GM21360 (cell line): ENCODE measurements at regions not wholly inside any gene's neighbourhood (a gene's known extent, or its start where the extent isn't known, plus 50 kb on each side); places are given as distances from the start of the nearest gene placed in this dataset.

Experiments
- ATAC-seq: cut with Tn5 transposase; IDR thresholded peaks from one replicate; pipeline ENCODE4 v1.9.1; 2021; ENCODE audit warnings: mild to moderate bottlenecking, moderate library complexity; ENCODE audit not compliant: unreplicated experiment

DNA sequence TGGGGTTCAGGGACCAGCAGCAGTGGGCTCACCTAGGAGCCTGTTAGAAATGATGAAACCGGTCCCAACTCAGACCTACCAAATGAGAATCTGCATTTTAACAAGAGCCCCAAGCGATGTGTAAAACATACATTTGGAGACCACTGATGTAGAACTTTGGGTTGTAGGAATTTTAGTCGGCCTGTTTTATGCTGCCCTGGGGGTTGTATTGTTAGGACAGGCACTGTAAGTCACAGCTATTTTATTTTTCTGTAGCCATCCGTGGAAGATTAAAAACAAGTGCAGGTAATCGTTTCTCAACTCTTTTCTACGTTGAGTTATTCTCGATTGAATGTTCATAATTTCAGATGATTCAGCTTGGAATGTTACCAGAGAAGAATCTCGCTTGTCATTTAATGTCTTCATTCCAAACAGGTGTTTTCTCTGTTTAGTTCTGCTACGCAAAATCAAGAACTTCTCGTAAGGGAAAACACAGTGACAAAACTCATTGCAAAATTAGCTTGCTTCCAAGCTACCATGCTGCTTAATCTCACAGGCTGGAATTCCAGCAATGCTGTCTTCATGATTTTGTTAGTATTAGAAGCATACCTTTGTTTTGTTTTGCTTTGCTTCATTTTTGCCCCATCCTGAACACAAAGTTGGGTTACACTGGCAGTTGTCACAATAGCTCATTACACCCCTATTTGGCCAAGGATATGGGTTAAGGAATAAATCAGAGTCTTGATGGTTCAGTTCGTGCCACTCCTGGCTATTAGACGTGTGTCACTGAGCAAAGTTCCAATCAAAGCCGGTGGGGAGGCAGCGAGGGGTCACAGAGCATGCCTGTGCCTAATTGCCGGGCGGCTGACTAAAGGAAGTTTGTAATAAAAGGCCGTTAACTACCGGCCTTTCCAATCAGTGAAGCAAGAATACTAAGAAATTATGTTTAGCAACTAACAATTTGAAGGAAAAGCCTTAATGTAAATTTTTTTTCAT is 676.9 kb downstream of the GATA3 start:
- no peak for ATAC-seq

DNA sequence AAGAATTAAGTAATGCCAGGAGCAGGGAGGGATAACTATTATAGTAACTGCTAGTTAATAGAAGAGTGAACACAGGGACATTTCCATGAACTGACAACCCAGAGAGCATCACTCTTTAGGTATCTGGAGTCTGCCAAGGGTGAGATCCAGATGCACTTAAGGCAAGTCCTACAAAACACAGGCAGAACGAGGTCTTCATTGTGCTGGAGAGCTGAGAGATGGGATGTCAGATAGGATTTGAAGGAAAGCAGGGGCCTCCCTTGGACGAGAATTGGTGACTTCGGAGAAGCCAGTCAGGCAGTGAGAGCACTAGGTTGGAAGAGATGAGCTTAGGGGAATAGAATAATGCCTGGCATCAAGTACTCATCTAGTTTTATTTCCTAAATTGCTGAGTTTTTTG is 684.5 kb downstream of the GATA3 start:
- no peak for ATAC-seq

DNA sequence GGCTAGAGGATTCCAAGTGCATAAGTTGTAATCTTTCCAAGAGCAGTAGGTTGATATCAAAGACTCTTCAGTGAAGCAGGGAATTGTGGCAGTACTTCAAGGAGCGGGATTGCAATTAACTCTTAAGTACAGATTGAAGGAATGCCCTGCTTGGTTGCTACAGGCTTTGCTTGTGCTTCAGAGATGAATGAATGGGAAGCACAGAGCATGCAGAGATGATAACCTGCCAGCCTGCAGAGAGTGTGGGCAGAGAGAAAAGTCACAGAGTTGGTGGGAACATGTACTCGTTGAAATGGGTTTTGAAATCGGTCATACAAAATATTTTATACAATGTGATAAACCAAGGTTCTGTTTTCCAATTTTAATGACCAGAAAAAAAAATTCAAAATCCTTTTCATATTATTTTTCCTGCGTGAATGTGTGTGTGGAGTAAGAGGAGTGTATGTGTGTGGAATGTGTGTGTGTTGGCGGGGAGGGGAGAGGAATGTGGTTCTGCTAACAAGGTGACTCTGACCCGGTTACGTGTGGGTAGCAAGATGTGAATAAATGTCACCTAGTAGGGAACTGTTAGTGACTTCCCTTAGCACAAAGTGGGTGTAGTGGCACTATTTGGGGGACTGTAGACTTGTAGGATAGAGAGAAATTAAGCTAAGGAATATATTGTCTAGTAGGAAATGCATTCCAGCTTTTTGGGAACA is 697.8 kb downstream of the GATA3 start:
- ATAC-seq, result no peak

DNA sequence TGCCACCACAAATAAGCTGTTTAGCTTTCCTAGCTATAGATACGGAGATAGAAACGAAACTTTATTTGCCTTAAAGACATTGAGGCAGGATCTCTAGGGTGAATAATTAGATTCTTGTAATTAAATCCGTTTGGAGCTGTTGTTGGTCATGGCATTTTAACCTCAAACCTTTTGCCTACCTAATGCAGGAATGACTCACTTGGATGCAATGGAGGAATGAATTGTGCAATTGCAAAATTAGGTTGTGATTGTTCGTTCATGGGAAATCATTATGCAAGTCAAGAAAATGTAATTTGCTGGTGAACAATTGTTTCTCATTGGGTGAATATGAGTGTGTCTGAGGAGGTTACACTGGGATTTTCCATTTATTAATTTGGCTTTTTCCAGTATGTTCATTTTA is 703.5 kb downstream of the GATA3 start:
- no peak for ATAC-seq

DNA sequence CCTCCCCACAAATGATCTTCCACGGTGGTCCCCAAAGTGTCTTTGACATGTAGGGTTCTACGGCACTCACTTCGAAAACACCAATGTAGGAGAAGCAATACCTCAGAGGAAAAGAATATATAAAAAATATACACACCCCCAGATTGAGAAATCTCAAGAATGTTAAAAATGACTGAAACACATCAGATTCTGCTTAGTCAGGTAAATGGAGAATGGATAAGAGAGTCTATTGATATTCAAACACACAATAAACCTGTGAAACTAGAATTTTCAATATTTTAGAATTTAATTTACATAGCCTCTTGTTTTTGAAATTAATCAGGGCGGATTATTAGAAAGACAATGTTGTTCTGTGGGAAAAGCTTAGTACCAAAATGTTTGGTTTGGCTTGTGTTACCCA is 712.4 kb downstream of the GATA3 start:
- ATAC-seq, result no peak

DNA sequence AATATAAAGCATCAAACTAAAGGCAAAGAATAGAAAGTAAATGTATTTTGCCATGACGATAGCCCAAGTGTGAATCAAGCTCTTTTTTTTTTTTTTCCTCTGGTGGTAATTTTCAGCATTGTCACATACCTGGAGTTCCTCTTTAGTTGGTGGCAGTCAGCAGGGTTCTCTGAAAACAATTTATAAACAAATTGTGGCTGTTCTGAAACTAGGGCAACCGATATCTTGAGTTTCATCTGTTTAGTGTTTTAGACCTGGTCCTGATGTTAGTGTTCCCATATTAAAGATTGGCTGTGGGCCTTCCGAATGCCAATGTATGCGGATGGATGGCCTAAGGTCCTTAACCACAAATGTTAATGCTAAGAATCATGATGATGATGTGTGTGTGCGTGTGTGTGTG is 713.1 kb downstream of the GATA3 start:
- no peak for ATAC-seq

DNA sequence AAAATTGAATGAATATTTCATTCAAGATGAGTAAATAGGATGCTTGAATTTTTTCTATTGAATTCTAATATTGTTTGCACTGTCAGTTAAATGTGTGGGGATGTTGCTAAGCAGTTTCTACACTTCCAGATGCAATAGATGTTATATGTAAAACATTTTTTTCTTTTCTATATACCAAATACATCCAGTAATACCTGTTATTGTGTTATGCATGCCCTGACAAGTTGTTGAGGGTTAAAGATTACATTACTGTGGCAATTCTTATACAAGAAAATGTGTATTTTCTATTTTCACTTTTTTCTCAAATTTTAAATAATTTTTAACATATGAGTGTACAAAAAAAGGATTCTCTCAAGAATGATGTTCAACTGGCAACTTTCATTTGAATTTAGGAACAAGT is 713.9 kb downstream of the GATA3 start:
- no peak for ATAC-seq

DNA sequence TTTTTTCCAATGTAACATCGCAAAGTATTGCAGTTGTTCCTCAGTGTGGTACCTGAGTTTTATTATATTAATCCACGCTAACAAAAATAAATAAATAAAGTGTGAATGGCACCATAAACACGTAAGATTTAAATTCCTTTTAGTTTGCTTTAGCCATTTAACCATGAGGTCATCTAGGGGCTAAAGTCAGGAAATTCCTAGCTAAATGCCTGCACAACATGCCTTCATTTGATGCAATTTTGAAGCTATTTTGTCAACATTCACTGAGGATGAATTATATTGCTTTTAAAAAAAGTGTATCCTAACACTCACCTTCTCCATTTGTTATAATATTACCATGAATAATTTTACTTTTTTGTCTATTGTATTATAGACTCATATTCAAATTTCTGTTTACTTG is 714.4 kb downstream of the GATA3 start:
- no peak for ATAC-seq

DNA sequence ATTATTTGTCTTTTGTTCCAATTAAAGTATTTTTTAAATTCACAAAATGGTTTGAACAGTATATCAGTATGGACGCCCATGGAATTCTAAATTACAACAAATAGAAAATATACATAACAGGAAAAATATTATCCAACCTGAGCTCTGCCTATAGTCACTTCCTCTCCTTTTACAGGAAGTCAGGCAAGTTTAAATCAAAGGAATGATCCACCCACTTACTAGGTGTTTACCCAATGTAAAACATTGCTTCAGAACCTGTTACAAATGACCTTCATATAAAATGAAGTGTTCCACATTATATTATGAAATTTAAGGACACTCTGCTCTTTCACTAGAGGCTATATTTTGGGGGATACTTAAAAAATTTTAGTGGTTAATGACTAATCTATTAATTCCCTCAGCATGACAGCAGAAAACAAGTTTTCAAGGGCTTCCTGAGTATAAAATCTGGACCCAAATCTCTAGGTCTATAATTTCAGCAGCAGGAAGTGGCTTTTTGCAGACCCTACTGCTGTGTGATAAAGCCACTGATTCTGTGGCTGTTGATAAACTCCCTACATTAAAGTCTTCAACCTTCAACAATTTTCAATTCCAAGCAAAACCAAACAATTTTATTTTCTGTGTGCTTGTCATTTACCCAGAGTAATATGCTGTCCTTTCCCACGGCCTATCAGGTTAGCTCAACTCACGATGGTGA is 722.6 kb downstream of the GATA3 start:
- ATAC-seq, result no peak

DNA sequence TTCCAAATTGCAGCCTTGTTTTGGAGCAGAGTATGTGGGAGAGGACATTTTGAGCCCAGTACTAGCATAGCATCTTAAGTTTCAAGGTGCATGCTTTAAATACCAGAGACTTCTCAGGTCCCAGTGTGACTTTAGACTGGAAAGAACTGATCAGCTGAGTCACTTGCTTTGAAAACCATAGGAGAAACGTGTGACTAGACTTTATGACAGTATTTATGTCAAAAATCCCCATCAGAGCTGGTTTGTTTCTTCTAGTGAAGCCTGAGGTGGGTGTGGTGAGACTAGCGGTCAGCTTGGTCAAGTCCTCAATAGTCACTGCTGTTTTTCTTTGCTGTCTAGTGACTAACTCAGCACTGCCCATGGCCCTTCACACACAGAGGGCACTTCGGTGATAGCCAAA is 724.2 kb downstream of the GATA3 start:
- ATAC-seq, result no peak

DNA sequence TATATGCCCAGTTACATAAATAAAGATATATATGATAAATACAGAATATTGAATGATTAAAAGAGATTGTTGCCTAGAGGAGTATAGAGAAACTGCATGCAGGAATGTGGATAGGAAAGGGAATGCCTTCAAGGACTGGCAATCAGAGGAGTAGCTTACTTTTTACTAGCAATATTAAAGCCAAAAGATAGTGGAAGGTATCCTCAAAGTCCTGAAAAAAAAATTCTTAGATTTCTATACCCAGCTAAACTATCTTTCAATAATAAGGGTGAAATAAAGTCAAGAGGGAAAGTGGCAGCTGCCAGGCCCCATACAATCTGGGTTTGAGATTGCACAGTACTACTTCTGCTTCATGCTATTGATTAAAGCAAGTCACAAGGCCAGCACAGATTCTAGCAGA is 733.2 kb downstream of the GATA3 start:
- no peak for ATAC-seq

DNA sequence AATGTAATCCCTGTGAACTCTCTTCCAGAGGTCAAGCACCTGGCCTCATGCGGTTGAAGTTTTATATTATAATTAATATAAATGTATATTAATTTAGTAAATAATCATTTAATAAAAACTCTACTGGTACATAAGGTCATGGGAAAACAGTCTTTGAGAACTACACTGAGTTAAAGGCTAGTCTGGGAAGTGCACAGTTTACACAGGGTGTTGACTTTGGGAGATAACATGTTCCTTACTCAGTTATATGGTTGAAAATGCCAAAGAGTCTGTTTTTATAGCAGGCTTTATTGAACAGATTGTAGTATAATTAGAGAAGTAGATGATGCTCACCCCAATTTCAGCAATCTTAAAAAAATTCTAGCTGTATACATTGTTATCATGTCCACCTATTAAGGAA is 735.9 kb downstream of the GATA3 start:
- ATAC-seq, result no peak

DNA sequence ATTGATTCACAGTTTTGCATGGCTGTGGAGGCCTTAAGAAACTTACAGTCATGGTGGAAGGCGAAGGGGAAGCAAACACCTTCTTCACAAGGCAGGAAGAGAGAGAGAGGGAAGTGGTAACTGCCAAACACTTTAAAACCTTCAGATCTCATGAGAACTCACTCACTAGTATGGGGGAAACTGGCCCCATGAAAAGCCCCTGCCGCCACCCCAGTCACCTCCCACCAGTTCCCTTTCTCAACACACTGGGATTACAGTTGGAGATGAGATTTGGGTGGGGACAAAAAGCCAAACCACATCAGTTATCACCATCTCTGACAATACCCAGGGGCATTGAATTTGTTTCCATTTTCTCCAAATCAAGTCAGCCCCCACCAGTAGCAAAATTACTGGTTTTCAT is 740.4 kb downstream of the GATA3 start:
- ATAC-seq, result no peak

DNA sequence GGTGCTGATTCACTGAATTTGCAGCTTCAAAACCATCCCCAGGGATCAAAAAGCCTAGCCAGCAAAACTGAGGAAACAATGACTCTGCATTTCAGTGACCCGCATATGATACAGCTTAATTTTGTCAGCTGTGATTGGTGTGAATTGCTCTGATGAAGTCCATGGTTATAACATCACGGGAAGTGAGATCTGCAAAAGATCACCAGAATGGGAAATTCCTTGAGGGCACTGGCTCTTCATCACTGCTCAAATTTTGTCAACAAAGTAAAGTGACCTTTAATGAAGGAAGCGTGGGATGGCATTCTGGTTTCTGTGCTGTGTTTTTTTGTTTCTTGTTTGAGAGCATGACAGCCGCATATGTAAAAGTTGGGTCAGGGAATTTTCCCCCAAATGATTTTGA is 745.9 kb downstream of the GATA3 start:
- no peak for ATAC-seq

DNA sequence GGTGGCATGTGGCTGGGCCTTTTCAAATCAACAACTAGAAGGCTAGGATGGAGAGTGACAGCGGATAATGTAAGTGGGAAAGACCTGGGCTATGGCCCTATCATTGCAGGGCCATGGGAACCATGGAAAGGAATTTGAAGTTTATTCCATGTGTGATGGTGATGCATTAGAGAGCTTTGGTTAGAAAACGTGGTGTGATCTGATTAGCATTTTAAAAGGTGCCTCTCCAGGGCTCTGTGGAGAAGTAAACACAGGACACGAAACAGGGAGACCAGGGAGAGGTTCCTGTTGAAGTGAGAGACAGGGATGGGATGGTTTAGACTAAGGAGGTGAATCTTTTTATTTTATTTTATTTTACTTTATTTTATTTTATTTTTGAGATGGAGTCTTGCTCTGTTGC is 749.5 kb downstream of the GATA3 start:
- no peak for ATAC-seq

DNA sequence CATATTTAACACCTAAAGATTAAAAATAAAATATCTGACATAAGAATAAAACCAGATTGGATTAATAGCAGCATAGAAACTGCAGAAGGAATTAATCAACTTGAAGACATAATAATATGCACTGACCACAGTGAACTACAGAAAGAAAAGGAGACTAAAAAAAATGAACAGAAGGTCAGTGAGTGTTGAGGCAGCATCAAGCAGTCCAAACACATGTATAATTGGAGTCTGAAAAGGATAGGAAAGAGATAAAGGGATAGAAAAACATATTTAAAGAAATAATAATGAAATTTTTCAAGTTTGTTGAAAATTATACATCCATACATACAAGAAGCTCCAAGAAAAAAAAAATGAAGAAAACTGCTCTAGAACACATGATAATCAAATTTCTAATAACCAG is 756.2 kb downstream of the GATA3 start:
- no peak for ATAC-seq

DNA sequence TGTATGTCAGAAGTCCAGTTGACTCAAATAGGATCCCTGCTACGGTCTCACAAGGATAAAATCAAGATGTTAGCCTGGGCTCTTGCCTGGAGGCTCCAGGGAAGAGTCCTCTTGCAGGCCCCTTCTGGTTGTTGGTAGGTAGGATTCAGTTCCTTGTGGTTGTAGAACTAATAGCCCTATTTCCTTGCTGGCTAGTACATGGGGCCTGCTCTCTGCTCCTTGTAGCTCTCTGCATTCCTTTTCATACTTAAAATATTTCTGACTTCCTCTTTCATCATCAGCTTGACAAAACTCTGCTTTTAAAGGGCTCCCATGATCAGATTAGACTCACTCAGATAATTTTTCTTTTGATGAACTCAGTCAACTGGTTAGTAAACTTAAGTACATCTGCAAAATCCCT is 756.7 kb downstream of the GATA3 start:
- ATAC-seq, result no peak

DNA sequence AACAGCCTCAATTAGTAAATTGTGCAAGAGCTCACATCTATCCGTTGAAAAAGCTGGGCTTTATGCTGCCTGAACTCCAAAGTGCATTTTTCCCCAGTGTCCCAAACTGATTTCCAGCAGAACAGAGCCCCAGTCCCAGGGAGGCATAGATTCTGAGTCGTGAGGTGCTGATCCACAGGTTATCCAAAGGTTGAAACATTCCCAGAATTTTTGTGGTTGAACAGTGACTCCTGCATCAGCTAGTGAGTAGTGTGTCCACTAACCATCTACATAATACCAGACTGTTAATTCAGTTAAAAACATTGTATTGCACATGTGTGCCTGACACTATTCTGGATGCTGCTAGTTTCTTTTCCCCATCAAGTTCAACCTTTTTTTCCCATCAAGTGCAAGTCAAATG is 761.5 kb downstream of the GATA3 start:
- no peak for ATAC-seq

DNA sequence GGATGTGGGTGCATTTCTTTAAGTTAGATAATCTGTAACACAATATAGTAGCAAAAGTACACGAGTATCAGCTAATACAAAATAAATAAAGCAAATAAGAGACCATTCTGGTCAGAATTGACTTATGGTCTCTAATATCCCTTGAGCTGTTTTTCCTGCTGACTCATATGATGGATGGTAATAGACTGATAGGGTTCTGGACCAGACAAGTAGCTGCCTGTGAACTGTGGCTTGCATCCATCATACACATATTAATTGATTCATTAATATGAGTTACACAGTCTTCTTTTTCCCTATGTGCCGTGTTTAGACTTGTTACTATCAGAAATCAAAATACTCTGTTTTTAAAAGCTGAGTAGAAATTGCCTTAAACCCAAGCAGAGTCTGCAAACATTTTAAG is 762.8 kb downstream of the GATA3 start:
- ATAC-seq, result no peak

DNA sequence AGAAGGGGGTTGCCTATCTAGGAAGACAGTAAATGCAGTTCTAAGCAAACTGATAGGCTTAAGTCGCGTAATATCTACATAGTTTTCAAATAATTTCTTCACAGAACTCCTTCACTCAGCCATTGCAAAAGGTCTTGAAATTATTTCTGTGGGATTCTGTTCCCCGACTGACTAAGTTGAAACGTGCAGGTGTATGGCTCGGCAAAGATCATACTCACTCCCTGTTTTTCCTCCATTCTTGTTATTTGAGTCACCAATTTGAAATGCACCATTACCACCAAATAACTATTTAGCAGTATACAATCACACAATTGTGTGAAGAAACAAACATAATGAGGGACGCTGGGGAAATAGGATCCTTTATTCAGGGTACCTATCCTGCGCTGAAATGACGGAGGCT is 771.1 kb downstream of the GATA3 start:
- no peak for ATAC-seq

DNA sequence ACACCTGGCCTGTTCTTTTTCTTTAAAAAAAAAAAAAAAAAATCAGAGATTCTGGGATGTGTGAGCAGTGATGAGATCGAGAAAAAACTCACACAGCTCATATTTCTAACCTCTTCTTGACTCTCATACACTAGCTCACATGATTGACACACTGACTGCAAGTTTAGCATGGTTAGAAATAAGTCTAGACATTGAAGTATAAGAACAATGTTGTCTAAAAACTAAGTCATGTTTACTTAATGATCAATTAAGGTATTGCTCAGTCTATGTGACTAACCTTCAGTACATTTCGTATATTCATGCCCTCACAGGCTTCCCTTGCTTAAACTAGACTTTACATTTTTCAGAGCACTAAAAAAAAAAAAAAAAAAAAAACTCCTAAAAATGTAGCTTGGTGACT is 775.1 kb downstream of the GATA3 start:
- no peak for ATAC-seq

DNA sequence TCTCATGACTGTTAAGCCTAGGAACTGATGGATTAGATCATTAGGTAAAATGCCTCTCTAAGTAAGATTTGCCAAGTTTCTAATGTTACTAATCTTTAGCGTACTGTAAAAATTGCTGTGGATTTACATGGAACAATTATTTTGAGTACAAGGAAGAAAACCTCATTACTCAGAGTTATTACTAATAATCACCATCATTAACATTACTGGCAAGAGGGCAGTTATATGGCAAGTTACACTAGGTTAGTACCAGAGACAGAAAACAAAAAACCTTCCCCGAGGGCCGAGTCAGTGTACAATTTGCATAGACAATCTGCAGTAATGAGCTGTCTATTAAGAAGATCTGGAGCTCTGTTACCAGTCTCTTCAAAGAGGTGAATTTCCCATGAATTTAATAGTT is 775.6 kb downstream of the GATA3 start:
- ATAC-seq, result no peak
